GM19463 (cell line): ENCODE measurements at regions not wholly inside any gene's neighbourhood (a gene's known extent, or its start where the extent isn't known, plus 50 kb on each side); places are given as distances from the start of the nearest gene placed in this dataset.

ENCODE experiments used
- ATAC-seq: cut with Tn5 transposase; IDR thresholded peaks from one replicate; pipeline ENCODE4 v1.9.1; 2021; ENCODE audit warnings: mild to moderate bottlenecking, moderate library complexity; ENCODE audit not compliant: unreplicated experiment

- no peak for ATAC-seq
Observed at GRCh38 chr5:29780401-29780800, 1413.1 kb upstream of the CDH6 start.

GRCh38 chr5:29779141-29779540 lies 1414.3 kb upstream of the CDH6 start:
- ATAC-seq = no peak

- ATAC-seq = no peak
Observed at GRCh38 chr5:29777373-29777772, 1416.1 kb upstream of the CDH6 start.

GRCh38 chr5:29770936-29771335 lies 1422.5 kb upstream of the CDH6 start:
- ATAC-seq = no peak

- no peak for ATAC-seq
Observed at GRCh38 chr5:29769474-29769873, 1424.0 kb upstream of the CDH6 start.

GRCh38 chr5:29758986-29759421 lies 1434.5 kb upstream of the CDH6 start:
- ATAC-seq = no peak

- no peak for ATAC-seq
Observed at GRCh38 chr5:29750453-29750852, 1443.0 kb upstream of the CDH6 start.

GRCh38 chr5:29744618-29745017 lies 1448.9 kb upstream of the CDH6 start:
- ATAC-seq = no peak

GRCh38 chr5:29720954-29721353 lies 1472.5 kb upstream of the CDH6 start:
- no peak for ATAC-seq

- ATAC-seq = no peak
Observed at GRCh38 chr5:29719171-29719570, 1474.3 kb upstream of the CDH6 start.

GRCh38 chr5:29715167-29715566 lies 1478.3 kb upstream of the CDH6 start:
- no peak for ATAC-seq

- no peak for ATAC-seq
Observed at GRCh38 chr5:29702875-29703274, 1490.6 kb upstream of the CDH6 start.

- no peak for ATAC-seq
Observed at GRCh38 chr5:29701600-29701999, 1491.9 kb upstream of the CDH6 start.

GRCh38 chr5:29697785-29698414 lies 1495.6 kb upstream of the CDH6 start:
- no peak for ATAC-seq

- no peak for ATAC-seq
Observed at GRCh38 chr5:29697278-29697677, 1496.2 kb upstream of the CDH6 start.

- ATAC-seq = no peak
Observed at GRCh38 chr5:29672678-29673077, 1520.8 kb upstream of the CDH6 start.

- no peak for ATAC-seq
Observed at GRCh38 chr5:29662876-29663275, 1530.6 kb upstream of the CDH6 start.

- ATAC-seq = no peak
Observed at GRCh38 chr5:29654954-29655353, 1538.5 kb upstream of the CDH6 start.

GRCh38 chr5:29649321-29649720 lies 1544.2 kb upstream of the CDH6 start:
- ATAC-seq = no peak

GRCh38 chr5:29642601-29643000 lies 1550.9 kb upstream of the CDH6 start:
- ATAC-seq = no peak

- ATAC-seq = no peak
Observed at GRCh38 chr5:29614206-29614605, 1579.3 kb upstream of the CDH6 start.

- ATAC-seq = no peak
Observed at GRCh38 chr5:29588236-29588635, 1605.2 kb upstream of the CDH6 start.

- ATAC-seq = no peak
Observed at GRCh38 chr5:29587832-29588231, 1605.7 kb upstream of the CDH6 start.
